HG02943 (cell line): ENCODE measurements at regions not wholly inside any gene's neighbourhood (a gene's known extent, or its start where the extent isn't known, plus 50 kb on each side); places are given as distances from the start of the nearest gene placed in this dataset.
A peak's percentile ranks its signal among the peaks of the same experiment; 100 is the strongest.

Experiments used
- ATAC-seq: cut with Tn5 transposase; IDR thresholded peaks from one replicate; pipeline ENCODE4 v1.9.1; 2021; ENCODE audit warnings: mild to moderate bottlenecking, low read depth, moderate library complexity; ENCODE audit not compliant: unreplicated experiment

DNA sequence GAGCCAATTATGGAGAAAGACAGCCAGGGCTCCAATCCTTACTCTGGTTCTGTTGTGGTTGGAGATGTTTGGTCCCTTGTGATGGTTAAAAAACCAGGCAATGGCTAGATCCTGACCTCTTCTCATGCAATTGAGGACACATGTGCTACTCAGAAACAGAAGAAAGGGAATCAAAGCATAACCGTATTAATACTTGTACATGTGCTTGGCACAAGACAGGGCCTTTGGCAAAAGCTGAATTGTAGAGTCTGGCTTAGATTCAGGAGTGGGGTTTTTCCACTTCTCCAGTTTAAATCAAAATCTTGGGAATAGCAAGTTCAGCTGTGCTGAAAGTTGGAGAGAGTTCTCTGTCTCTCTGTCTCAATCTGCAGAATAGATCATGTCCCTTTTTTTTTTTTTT is 80.1 kb upstream of the E2F8 start:
- ATAC-seq: no peak

GRCh38 chr11:19316434-19316833 is 75.7 kb upstream of the E2F8 start:
- no peak for ATAC-seq

DNA sequence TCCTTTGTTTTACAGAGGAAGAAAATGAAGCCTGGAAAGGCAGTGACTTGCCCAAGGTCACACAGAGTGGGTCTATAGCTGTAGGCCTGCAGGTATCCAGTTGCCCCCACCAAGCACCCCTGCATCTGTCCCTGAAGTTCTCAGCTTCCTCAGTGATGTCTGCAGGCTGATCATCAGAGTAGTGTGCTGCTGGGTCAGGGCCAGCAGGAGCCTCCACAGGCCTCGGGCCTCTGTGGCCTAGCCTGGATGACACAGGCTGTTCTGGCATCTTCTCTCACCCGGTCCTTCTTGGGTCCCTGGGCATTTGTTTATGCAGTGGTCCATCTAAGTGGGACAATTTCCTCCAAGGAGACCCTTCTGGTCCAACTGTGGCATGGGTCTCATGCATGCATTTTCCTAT is 74.8 kb upstream of the E2F8 start:
- no peak for ATAC-seq

DNA sequence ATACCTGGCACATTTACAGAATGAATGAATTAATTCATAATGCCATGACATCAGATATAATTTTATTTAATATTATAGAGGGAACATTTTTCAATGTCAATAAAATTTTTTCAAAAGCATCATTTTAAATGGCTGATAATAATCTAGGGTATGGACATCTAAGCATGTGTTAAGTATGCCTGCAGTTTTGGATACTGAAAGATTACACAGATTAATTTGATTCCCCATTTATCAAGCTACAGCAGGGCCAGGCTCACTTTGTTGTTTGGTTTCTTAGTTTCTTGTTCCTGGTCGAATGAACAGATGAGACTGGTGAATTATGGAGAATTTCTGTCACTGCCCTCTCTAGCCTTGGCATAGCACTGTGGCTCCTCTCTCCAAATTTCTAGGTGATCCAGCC is 72.4 kb upstream of the E2F8 start:
- ATAC-seq: no peak

- peak; percentile 75 for ATAC-seq
Observed at GRCh38 chr11:19311308-19312030, 70.7 kb upstream of the E2F8 start.

DNA sequence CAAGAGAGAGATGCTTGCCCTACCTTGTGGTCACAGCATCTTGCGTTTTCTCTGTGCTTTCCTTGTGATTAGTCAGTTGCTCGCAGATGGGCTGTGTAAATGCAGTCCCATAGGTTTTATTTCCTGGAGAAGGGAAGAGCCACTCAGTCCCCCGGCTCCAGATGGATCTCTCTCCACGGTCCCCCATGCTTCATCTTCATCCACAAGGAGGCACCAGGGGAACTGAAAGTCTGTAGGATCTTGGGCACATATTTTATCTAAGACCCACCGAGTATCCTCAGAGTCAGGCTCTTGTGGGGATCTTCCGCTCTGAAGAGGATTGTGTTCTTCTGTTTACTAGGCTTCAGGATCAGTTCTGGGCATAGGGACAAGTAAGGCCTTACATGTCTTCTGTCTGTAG is 66.8 kb upstream of the E2F8 start:
- ATAC-seq: no peak

GRCh38 chr11:19306179-19306944 is 65.6 kb upstream of the E2F8 start:
- no peak for ATAC-seq

DNA sequence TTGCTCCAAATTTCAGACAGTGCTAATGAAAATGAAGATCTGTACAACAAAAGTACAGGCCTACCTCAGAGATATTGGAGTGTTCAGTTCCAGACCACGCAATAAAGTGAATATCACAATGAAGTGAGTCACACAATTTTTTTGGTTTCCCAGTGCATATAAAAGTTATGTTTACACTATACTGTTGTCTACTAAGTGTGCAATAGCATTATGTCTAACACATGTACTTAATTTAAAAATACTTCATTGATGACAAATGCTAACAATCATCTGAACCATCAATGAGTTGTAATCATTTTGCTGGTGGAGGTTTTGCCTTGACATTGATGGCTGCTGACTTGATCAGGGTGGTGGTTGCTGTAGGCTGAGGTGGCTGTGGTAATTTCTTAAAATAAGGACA is 60.6 kb upstream of the E2F8 start:
- ATAC-seq: no peak

DNA sequence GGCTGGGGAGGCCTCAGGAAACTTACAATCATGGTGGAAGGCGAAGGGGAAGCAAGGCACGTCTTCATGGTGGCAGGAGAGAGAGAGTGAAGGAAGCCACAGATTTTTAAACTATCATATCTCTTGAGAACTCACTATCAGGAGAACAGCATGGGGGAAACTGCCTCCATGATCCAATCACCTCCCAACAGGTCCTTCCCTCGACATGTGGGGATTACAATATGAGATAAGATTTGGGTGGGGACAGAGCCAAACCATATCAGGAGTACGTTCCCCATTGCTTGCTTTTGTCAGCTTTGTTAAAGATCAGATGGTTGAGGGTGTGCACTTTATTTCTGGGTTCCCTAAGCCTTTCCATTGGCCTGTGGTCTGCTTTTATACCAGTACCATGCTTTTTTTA is 53.7 kb upstream of the E2F8 start:
- no peak for ATAC-seq

DNA sequence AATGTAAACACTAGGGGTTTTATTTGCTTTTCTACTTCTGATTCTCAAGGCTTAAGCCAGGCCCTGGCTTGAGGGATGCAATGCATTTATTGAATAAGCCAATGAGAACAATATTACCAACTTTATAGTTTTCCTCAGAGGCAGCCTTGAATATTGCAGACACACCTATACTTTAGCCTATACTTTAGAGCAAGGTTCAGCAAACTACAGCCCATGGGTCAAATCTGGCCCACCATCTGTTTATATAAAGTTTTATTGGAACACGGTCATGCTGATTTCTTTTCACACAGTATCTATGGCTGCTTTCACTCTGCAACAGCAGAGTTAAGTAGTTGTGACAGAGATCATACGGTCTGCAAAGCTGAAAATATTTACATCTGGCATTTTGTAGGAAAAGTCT is 50.3 kb upstream of the E2F8 start:
- no peak for ATAC-seq
